ENCODE measurements at regions not wholly inside any gene's neighbourhood (a gene's known extent, or its start where the extent isn't known, plus 50 kb on each side); places are given as distances from the start of the nearest gene placed in this dataset.

DNA sequence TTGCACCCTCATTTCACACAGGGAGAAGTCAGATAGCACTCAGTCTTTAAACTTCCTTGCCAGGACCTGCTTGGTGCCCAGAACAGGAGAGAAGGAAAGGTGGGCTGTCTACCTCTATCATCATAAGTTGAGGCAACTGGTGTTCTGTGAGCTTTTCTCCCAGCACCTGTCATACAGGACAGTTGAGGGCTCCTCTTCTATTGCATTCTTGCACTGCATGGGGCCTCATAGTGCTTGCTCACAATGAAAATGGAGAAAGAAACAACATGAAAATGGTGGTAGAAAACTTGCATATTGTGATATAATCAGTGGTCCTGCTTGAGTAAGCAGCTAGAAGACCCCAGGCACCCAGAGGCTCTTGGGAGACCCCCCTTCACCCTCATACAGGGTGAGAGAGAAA lies 311.7 kb upstream of the GOLIM4 start:
- no peaks in the 10 kb centered on the region for H3K36me3 ChIP-seq (ENCODE audit: control insufficient read depth in 1 of 2, insufficient read depth in 2 of 2, low read length in 2 of 2)
- no peak overlapping the region for H3K27ac ChIP-seq (ENCODE audit: low read depth, low read length)
- DNase-seq (ENCODE audit: low read depth, low spot score) (no peak), ATAC-seq (no peak)
- ChIA-PET RAD21 (ENCODE audit: low non-redundant PET in 1 of 2, low total read pairs in 2 of 2, uncharacterized antibody in 2 of 2, unreplicated experiment in 2 of 2) (no interaction called here), CTCF (no interaction called here), POLR2A (no interaction called here)
- no peaks in the 10 kb centered on the region for H3K9me3 ChIP-seq (ENCODE audit: control insufficient read depth in 1 of 2, insufficient read depth in 1 of 2, low read depth in 1 of 2, low read length in 2 of 2)
- intact Hi-C loops (cut with micrococcal nuclease), result no loop called here
- H3K79me2 ChIP-seq (ENCODE audit: insufficient read depth, low read length), result no peaks in the 10 kb centered on the region
- TF ChIP-seq SP1 (IDR thresholded peaks at IDR 0.05; ENCODE audit: low read depth), result no peak
- TF ChIP-seq, protein P1, sequence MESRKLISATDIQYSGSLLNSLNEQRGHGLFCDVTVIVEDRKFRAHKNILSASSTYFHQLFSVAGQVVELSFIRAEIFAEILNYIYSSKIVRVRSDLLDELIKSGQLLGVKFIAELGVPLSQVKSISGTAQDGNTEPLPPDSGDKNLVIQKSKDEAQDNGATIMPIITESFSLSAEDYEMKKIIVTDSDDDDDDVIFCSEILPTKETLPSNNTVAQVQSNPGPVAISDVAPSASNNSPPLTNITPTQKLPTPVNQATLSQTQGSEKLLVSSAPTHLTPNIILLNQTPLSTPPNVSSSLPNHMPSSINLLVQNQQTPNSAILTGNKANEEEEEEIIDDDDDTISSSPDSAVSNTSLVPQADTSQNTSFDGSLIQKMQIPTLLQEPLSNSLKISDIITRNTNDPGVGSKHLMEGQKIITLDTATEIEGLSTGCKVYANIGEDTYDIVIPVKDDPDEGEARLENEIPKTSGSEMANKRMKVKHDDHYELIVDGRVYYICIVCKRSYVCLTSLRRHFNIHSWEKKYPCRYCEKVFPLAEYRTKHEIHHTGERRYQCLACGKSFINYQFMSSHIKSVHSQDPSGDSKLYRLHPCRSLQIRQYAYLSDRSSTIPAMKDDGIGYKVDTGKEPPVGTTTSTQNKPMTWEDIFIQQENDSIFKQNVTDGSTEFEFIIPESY (IDR thresholded peaks at IDR 0.05; ENCODE audit: extremely low read depth, insufficient replicate concordance, low read length), result no peak
- no peak for TF ChIP-seq ZNF274 (IDR thresholded peaks at IDR 0.05; ENCODE audit: low read depth, low read length)
- TF ChIP-seq POLR2AphosphoS5 (IDR thresholded peaks at IDR 0.05; ENCODE audit: low read depth, low read length), result no peak
- no peak for TF ChIP-seq EGR1 (IDR thresholded peaks at IDR 0.05; ENCODE audit: low read depth)
- TF ChIP-seq REST (IDR thresholded peaks at IDR 0.05; ENCODE audit: low read depth), result no peak
- TF ChIP-seq ZFX (IDR thresholded peaks at IDR 0.05), result no peak
- no peak for TF ChIP-seq EZH2 (IDR thresholded peaks at IDR 0.05)
- TF ChIP-seq, protein P2, sequence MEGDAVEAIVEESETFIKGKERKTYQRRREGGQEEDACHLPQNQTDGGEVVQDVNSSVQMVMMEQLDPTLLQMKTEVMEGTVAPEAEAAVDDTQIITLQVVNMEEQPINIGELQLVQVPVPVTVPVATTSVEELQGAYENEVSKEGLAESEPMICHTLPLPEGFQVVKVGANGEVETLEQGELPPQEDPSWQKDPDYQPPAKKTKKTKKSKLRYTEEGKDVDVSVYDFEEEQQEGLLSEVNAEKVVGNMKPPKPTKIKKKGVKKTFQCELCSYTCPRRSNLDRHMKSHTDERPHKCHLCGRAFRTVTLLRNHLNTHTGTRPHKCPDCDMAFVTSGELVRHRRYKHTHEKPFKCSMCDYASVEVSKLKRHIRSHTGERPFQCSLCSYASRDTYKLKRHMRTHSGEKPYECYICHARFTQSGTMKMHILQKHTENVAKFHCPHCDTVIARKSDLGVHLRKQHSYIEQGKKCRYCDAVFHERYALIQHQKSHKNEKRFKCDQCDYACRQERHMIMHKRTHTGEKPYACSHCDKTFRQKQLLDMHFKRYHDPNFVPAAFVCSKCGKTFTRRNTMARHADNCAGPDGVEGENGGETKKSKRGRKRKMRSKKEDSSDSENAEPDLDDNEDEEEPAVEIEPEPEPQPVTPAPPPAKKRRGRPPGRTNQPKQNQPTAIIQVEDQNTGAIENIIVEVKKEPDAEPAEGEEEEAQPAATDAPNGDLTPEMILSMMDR (IDR thresholded peaks at IDR 0.05 in 2 of 3, conservative IDR thresholded peaks at IDR 0.05 in 1 of 3; ENCODE audit: borderline replicate concordance in 1 of 3, insufficient read depth in 1 of 3, low read depth in 2 of 3, low read length in 2 of 3), result no peak
- TF ChIP-seq, protein P3, sequence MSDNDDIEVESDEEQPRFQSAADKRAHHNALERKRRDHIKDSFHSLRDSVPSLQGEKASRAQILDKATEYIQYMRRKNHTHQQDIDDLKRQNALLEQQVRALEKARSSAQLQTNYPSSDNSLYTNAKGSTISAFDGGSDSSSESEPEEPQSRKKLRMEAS (IDR thresholded peaks at IDR 0.05), result no peak
- TF ChIP-seq CEBPB (IDR thresholded peaks at IDR 0.05; ENCODE audit: low read depth), result no peak
- no peak for TF ChIP-seq YY1 (IDR thresholded peaks at IDR 0.05; ENCODE audit: extremely low read depth, insufficient replicate concordance, low read depth, low read length)
- TF ChIP-seq JUND (IDR thresholded peaks at IDR 0.05), result no peak
- TF ChIP-seq EZH2phosphoT487 (IDR thresholded peaks at IDR 0.05; ENCODE audit: borderline replicate concordance), result no peak
- no peak for TF ChIP-seq ELF1 (IDR thresholded peaks at IDR 0.05; ENCODE audit: borderline replicate concordance, low read depth)
- TF ChIP-seq ATF3 (IDR thresholded peaks at IDR 0.05), result no peak
- H3K27me3 ChIP-seq (ENCODE audit: insufficient read depth, low read length), result no peaks in the 10 kb centered on the region
- no peak overlapping the region for H3K4me3 ChIP-seq (replicated peaks in 1 of 2; ENCODE audit: low read depth in 1 of 2, low read length in 2 of 2)
- BruUV-seq (replicated peaks), result no TSS peak
- H4K20me1 ChIP-seq (ENCODE audit: insufficient read depth), result no peaks in the 10 kb centered on the region; the same call in 1 of the 2 replicates
- no peak overlapping the region for H3K4me2 ChIP-seq (ENCODE audit: low read length)
- no peak overlapping the region for H3K9ac ChIP-seq (ENCODE audit: low read length)
- H3K9me2 ChIP-seq (ENCODE audit: insufficient read depth), result no peaks in the 10 kb centered on the region; the same call in 1 of the 2 replicates
- no peaks in the 10 kb centered on the region for H3K4me1 ChIP-seq (ENCODE audit: control insufficient read depth in 1 of 2, insufficient read depth in 2 of 2, low read length in 2 of 2)
- H2AFZ ChIP-seq (ENCODE audit: low read depth, low read length, poor library complexity, severe bottlenecking), result no peak overlapping the region
